ENCODE measurements at regions not wholly inside any gene's neighbourhood (a gene's known extent, or its start where the extent isn't known, plus 50 kb on each side); places are given as distances from the start of the nearest gene placed in this dataset.

DNA sequence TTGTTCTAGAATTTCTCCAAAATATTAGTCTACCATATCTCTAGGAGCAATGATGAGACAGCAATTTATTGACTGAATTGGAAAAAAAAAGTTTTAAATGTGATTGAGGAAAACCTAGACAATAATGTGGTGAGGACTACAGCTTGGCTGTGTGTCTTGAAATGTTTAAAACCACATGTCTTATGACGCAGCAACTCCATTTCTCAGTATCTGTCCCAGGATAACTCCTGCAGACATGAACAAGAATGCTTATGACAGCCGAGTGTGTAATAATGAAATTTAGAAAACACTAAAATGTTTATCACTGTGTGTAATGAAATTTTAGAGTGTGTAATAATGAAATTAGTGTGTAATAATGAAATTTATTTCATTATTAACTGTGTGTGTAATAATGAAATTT, 254.1 kb upstream of the DAPK1 start:
- intact Hi-C loops (cut with DNase I; ENCODE audit: low total_unique reads), result no loop called here
- no peaks in the 10 kb centered on the region for H3K9me3 ChIP-seq
- no peaks in the 10 kb centered on the region for H3K27me3 ChIP-seq
- no peak overlapping the region for H3K27ac ChIP-seq
- no peak overlapping the region for H3K4me3 ChIP-seq
- H3K36me3 ChIP-seq, result no peaks in the 10 kb centered on the region
- WGBS, 5 donors, result 71 to 93% (median 88%) methylated on average over 2 of the region's 2 CpGs
- H3K4me1 ChIP-seq, result no peaks in the 10 kb centered on the region
- no peak for DNase-seq
- TF ChIP-seq POLR2AphosphoS5 (IDR thresholded peaks at IDR 0.05) (no peak), EP300 (IDR thresholded peaks at IDR 0.05) (no peak), POLR2A (IDR thresholded peaks at IDR 0.05) (no peak)
- TF ChIP-seq, protein P1, sequence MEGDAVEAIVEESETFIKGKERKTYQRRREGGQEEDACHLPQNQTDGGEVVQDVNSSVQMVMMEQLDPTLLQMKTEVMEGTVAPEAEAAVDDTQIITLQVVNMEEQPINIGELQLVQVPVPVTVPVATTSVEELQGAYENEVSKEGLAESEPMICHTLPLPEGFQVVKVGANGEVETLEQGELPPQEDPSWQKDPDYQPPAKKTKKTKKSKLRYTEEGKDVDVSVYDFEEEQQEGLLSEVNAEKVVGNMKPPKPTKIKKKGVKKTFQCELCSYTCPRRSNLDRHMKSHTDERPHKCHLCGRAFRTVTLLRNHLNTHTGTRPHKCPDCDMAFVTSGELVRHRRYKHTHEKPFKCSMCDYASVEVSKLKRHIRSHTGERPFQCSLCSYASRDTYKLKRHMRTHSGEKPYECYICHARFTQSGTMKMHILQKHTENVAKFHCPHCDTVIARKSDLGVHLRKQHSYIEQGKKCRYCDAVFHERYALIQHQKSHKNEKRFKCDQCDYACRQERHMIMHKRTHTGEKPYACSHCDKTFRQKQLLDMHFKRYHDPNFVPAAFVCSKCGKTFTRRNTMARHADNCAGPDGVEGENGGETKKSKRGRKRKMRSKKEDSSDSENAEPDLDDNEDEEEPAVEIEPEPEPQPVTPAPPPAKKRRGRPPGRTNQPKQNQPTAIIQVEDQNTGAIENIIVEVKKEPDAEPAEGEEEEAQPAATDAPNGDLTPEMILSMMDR (IDR thresholded peaks at IDR 0.05), result no peak

DNA sequence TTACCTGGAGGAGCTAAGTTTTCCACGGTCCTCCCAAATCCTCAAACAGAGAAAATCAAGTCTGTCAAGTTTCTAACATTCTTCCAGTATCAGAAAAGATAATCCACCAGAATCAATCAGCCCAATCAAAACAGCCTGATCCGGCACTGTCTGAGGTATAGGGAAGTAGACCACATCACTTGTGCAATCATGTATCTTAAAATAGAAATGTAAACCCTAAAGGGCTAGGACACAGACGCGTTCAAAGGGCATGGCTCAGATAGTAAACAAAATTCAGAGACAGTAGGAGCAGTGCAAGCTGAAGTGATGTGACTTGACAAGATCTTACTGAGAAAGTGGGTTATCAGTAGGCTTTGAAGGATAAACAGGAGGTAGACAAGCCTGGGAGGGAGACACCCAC, 252.4 kb upstream of the DAPK1 start:
- TF ChIP-seq, protein P1 (IDR thresholded peaks at IDR 0.05), result no peak
- no peak for TF ChIP-seq POLR2AphosphoS5 (IDR thresholded peaks at IDR 0.05)
- no peak for TF ChIP-seq EP300 (IDR thresholded peaks at IDR 0.05)
- TF ChIP-seq POLR2A (IDR thresholded peaks at IDR 0.05), result no peak
- no peaks in the 10 kb centered on the region for H3K36me3 ChIP-seq
- DNase-seq, result no peak
- 18 to 44% (median 34%) methylated on average over 4 of the region's 4 CpGs for WGBS, 5 donors
- intact Hi-C loops (cut with DNase I; ENCODE audit: low total_unique reads), result no loop called here
- H3K4me3 ChIP-seq, result no peak overlapping the region
- no peak overlapping the region for H3K27ac ChIP-seq
- H3K9me3 ChIP-seq, result no peaks in the 10 kb centered on the region
- no peaks in the 10 kb centered on the region for H3K4me1 ChIP-seq
- H3K27me3 ChIP-seq, result no peaks in the 10 kb centered on the region

DNA sequence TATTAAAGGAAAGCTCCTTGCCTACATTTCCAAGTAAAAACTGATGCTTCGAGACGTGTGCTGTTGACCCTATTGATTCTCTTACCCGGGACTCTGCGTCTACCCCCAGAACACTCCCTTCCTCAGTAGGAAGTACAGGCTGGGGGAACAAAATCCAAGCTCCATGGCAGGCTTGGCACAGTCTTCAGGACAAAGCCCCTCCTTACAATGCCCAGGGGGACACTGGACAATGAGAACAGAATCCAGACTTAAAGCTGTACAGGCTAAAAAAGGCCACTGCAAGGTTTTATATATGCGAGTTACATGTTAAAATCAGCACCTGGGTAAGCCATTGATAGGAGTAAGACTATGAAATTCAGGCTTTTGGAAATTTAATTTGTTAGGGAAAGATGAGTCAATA, 250.6 kb upstream of the DAPK1 start:
- intact Hi-C loops (cut with DNase I; ENCODE audit: low total_unique reads), result no loop called here
- Histone ChIP-seq H3K4me3 (no peak overlapping the region), H3K27ac (no peak overlapping the region), H3K27me3 (no peaks in the 10 kb centered on the region), H3K36me3 (no peaks in the 10 kb centered on the region), H3K4me1 (no peaks in the 10 kb centered on the region), H3K9me3 (no peaks in the 10 kb centered on the region)
- WGBS, 5 donors, result 79 to 91% (median 83%) methylated on average over 5 of the region's 5 CpGs
- TF ChIP-seq POLR2AphosphoS5 (IDR thresholded peaks at IDR 0.05) (no peak), EP300 (IDR thresholded peaks at IDR 0.05) (no peak), POLR2A (IDR thresholded peaks at IDR 0.05) (no peak)
- TF ChIP-seq, protein P1 (IDR thresholded peaks at IDR 0.05), result no peak
- no peak for DNase-seq

DNA sequence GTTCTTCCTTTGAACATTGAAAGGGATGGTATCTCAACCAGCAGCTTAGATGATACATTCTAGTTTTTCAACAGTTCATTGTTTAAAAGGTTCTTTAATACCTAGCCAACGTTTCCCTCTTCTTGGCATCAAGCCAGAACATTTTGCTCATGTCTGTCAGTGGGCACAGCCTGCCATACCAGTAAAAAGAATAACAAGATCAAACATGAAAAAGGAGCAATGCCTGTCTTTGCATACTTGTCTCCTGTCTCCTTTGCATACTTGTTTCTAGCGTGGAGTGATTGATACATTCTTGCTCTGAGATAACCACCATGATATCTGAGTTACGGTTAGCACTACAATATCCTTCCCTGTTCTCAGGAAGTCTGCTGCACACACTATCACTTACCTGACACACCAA, 248.6 kb upstream of the DAPK1 start:
- no peak for DNase-seq
- Histone ChIP-seq H3K27ac (no peak overlapping the region), H3K4me3 (no peak overlapping the region), H3K9me3 (no peaks in the 10 kb centered on the region), H3K36me3 (no peaks in the 10 kb centered on the region), H3K4me1 (no peaks in the 10 kb centered on the region), H3K27me3 (no peaks in the 10 kb centered on the region)
- intact Hi-C loops (cut with DNase I; ENCODE audit: low total_unique reads), result no loop called here
- TF ChIP-seq POLR2A (IDR thresholded peaks at IDR 0.05) (no peak), POLR2AphosphoS5 (IDR thresholded peaks at IDR 0.05) (no peak), EP300 (IDR thresholded peaks at IDR 0.05) (no peak)
- TF ChIP-seq, protein P1 (IDR thresholded peaks at IDR 0.05), result no peak
- WGBS, 5 donors, result 28 to 51% (median 44%) methylated on average over 3 of the region's 3 CpGs

Measured in stomach (tissue), 8 donors.